Astrocyte of the spinal cord (primary cell): ENCODE measurements at regions not wholly inside any gene's neighbourhood (a gene's known extent, or its start where the extent isn't known, plus 50 kb on each side); places are given as distances from the start of the nearest gene placed in this dataset.

Experiments used
- DNase-seq: peaks from one replicate; pipeline ENCODE4 v3.0.0; 2011; ENCODE audit warnings: low read depth, low spot score
- H3K4me3 ChIP-seq: 2 replicates; pipeline ENCODE4 v1.5.1; 2011; ENCODE audit warnings: low read depth, mild to moderate bottlenecking, low read length, moderate library complexity
- CTCF ChIP-seq: IDR thresholded peaks from 2 replicates; pipeline ENCODE4 v1.5.1; 2012; ENCODE audit warnings: low read depth, mild to moderate bottlenecking, low read length, inconsistent platforms
- in situ Hi-C: cut with HindIII; loops from 2 replicates; pipeline ENCODE4 v1.10.0; 2017; ENCODE audit warnings: low sequenced_read_pairs

DNA sequence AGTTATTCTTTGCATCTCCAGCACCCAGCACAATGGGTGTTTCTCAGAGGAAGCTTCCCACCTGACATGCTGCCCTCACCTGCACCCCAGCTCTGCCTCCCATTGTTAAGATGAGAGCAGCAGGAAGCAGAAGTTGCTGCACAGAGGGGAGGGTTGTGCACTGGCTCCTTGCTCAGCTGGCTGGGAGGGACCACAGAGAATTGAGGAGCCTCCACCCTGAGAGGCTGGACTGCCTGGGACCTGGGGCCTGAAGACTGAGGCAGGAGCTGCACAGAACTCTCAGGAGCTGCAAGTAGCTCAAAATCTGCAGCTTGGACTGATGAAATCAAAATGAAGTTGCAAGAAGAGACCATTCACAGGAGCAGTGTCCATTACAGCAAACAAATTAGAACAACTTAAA is 222.3 kb upstream of the LINGO1 start:
- H3K4me3 ChIP-seq, result no peak overlapping the region
- no peak for TF ChIP-seq CTCF
- no peak for DNase-seq
- in situ Hi-C loops, result no loop called here

DNA sequence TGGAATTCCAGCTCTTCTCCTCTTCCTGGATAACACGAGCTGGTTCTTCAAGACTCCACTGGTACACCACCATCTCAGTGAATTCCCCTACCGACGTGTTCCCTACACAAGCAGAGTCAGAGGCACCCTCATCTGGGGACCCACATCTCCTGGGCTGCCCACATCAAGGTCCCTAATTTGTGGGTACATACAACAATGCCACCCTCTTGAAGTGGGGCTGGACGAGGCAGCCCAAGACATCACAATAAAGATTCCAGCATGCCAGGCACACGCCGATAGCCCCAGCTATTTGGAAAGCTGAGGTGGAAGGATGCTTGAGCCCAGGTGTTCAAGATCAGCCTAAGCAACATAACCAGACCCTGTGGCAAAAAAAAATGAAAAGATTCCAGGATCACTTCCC is 221.2 kb upstream of the LINGO1 start:
- H3K4me3 ChIP-seq, result no peak overlapping the region
- in situ Hi-C loops, result no loop called here
- DNase-seq, result no peak
- no peak for TF ChIP-seq CTCF

DNA sequence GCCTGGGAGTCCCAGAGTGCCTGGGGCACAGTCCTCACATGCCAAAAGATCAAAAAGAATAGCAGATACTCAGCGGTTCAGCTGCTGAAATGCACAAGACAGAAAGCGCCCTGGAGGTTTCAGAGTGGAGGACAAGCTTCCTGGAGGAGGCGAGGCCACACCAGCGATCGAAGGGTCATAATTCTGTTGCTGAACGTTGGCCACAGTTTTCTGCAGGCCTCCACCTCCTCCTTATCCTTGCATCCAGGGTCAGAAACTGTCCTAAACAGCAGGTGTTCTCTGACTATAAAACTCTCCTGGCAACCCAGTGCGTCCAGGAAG is 220.3 kb upstream of the LINGO1 start:
- H3K4me3 ChIP-seq, result no peak overlapping the region
- in situ Hi-C loops, result no loop called here
- no peak for DNase-seq
- TF ChIP-seq CTCF, result no peak

DNA sequence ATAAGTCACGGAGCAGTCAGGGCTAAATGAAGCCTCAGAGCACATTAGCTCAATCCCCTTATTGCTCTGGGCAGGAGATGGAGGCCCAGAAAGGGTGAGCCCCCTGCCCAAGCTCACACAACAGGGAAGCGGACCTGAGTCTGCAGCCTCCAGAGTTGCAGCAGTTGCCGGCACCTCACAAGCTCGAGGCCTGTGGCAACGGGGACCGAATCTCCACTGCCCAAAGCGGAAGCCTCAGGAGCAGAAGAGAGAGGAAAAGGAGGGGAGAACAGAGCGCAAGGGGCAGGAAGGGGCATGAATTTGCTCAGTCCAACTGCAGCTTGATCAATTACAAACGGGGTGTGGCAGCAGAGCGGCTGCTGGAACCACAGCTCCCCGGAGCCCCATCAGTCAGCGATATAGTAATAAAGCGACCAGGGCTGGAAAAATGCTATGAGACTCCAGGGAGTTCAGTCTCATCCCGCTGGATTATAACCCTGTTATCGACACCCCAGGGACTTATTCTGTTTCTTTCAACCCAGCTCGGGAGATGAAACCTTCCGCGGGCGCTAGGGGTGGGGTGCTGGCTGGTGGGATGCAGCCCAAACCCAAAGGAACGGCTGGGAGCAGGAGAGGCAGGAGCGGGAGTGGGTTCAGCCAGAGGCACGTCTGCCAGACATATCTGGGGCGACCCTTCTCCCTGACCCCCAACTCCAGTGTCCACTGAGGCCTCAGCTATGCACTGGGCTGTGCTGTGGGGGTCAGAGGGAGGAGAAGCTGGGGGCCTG is 219.7 kb upstream of the LINGO1 start:
- in situ Hi-C loops, result no loop called here

DNA sequence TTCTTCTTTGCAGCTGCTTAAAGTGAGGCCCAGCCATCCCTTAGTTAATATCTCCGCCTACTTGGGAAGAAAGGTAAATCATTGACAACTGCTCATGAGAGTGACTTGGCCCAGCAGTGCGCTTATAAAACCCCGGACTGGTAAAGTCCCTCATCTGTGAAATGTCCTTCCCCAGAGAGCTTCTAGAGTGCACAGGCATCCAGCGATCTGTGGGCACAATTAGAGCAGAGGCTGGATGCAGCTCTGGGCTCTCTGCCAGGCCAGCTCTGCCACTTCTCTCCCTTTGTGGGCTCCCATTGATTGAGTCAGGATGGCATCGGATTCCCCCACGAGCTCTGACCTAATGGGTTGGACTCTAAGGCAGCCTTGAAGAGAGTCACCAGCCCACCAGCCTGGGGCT is 219.0 kb upstream of the LINGO1 start:
- H3K4me3 ChIP-seq, result no peak overlapping the region
- in situ Hi-C loops, result no loop called here
- TF ChIP-seq CTCF, result no peak
- DNase-seq, result no peak

More for the DNA sequence above, 219.7 kb upstream of the LINGO1 start:
- no peak overlapping the region for H3K4me3 ChIP-seq
- no peak for TF ChIP-seq CTCF
- DNase-seq, result no peak

DNA sequence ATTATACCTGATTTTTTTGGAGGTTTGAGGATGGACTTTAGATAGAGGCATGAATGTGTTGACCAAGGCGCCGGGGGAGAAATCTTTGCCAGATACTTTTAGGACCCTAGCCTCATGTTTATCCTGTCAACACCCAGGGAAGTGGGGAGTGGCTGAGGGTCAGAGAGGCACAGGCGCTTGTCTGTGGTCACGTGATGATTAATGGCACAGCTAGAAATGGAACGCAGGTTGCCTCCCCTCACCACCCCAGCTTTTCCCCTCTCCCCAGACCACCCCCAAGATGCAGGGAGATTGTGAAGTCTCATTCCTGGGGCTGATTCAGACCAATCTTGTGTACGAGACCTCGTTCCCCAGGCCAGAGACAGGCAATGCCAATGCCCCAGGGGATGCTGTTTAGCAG is 218.4 kb upstream of the LINGO1 start:
- no peak for DNase-seq
- in situ Hi-C loops, result no loop called here
- TF ChIP-seq CTCF, result no peak
- H3K4me3 ChIP-seq, result no peak overlapping the region
